Transverse colon (tissue), 4 donors: ENCODE measurements at regions not wholly inside any gene's neighbourhood (a gene's known extent, or its start where the extent isn't known, plus 50 kb on each side); places are given as distances from the start of the nearest gene placed in this dataset.

Source experiments
- DNase-seq: peaks from one replicate; pipeline ENCODE4 v3.0.0-alpha.2; 2019
- H3K27ac ChIP-seq, 4 donors: fragments of 200-600 bp; sonication (generic); 2 replicates each; pipeline ENCODE4 v1.5.1; 2016 to 2018; ENCODE audit warnings: inconsistent platforms in 4 of 4
- H3K27me3 ChIP-seq: fragments of 200-600 bp; sonication (generic); 2 replicates; pipeline ENCODE4 v1.5.1; 2017; ENCODE audit warnings: inconsistent platforms
- H3K36me3 ChIP-seq, 4 donors: fragments of 200-600 bp; sonication (generic); 2 replicates each; pipeline ENCODE4 v1.5.1; 2017 to 2019; ENCODE audit warnings: inconsistent platforms in 4 of 4
- H3K4me1 ChIP-seq, 4 donors: fragments of 200-600 bp; sonication (generic); 2 replicates each; pipeline ENCODE4 v1.5.1; 2017 to 2020; ENCODE audit warnings: inconsistent platforms in 4 of 4
- H3K4me3 ChIP-seq, 4 donors: fragments of 200-600 bp; sonication (generic); 1 replicate in 1 of 4; 2 replicates in 3 of 4; pipeline versions ENCODE4 v1.5.1 to v1.6.1; 2017 to 2019; ENCODE audit warnings: inconsistent platforms in 4 of 4
- H3K9me3 ChIP-seq, 2 donors: fragments of 200-600 bp; sonication (generic); 2 replicates each; pipeline ENCODE4 v1.5.1; 2017 to 2019; ENCODE audit warnings: inconsistent platforms in 2 of 2
- CTCF ChIP-seq, 5 experiments: fragments of 200-600 bp in 3 of 5; fragments of 450-650 bp in 2 of 5; sonication (generic) in 3 of 5; IDR thresholded peaks; 1 replicate in 2 of 5; 2 replicates in 3 of 5; pipeline ENCODE4 v1.5.1; 2016 to 2017; ENCODE audit warnings: antibody characterized with exemption in 5 of 5, inconsistent platforms in 3 of 5, mild to moderate bottlenecking in 2 of 5, moderate library complexity in 1 of 5
- EP300 ChIP-seq: sonication (generic); formaldehyde crosslinking; IDR thresholded peaks from one replicate; pipeline ENCODE4 v1.6.1; 2017; ENCODE audit warnings: antibody characterized with exemption, low read depth
- POLR2A ChIP-seq: fragments of 450-650 bp; IDR thresholded peaks from one replicate; pipeline ENCODE4 v1.6.1; 2016; ENCODE audit warnings: antibody characterized with exemption, mild to moderate bottlenecking, moderate library complexity
- POLR2AphosphoS5 ChIP-seq, 3 donors: sonication (generic); formaldehyde crosslinking; IDR thresholded peaks; one replicate each; pipeline ENCODE4 v1.6.1; 2016; ENCODE audit warnings: antibody characterized with exemption in 3 of 3
- WGBS, 2 donors: methylation state at CpG; one replicate each; pipeline ENCODE4 v1.1.5; 2018; ENCODE audit warnings: low coverage in 1 of 2; 5-methylcytosine and 5-hydroxymethylcytosine counted together
- in situ Hi-C, 4 donors: fragments of 200-750 bp; cut with MboI; loops; one replicate each; pipeline versions ENCODE4 v1.15.0 to v1.15.1; 2017; ENCODE audit warnings: low sequenced_read_pairs in 3 of 4, low pct_ligation_motif_present in 1 of 4, low pct_unique_long_range_greater_than_20kb in 1 of 4
- intact Hi-C: fragments of 100-400 bp; cut with DNase I; formaldehyde crosslinking; loops from one replicate; pipeline ENCODE4 v1.15.1; 2023; ENCODE audit warnings: low total_unique reads

GRCh38 chr2:129133692-129134641 is 815.3 kb upstream of the HS6ST1 start:
- TF ChIP-seq POLR2A, result no peak
- no peak for TF ChIP-seq POLR2AphosphoS5 (IDR thresholded peaks at IDR 0.05)
- no peak for TF ChIP-seq EP300
- no peak for TF ChIP-seq CTCF (IDR thresholded peaks at IDR 0.05)
- no peak for DNase-seq
- Histone ChIP-seq H3K27ac (no peak overlapping the region), H3K36me3 (no peaks in the 10 kb centered on the region), H3K27me3 (no peaks in the 10 kb centered on the region), H3K4me1 (no peaks in the 10 kb centered on the region), H3K4me3 (no peak overlapping the region), H3K9me3 (no peaks in the 10 kb centered on the region)
- WGBS, 2 donors, result 77 to 78% methylated on average over 8 of the region's 8 CpGs
- intact Hi-C loops, result no loop called here
- in situ Hi-C loops, result no loop called here

- intact Hi-C loops (no loop called here), in situ Hi-C loops (no loop called here)
- H3K27me3 ChIP-seq, result no peaks in the 10 kb centered on the region
- no peaks in the 10 kb centered on the region for H3K9me3 ChIP-seq
- DNase-seq, result no peak
- no peak for TF ChIP-seq EP300
- no peak for TF ChIP-seq POLR2A
- H3K36me3 ChIP-seq, result no peaks in the 10 kb centered on the region
- 89 to 93% methylated on average over 5 of the region's 5 CpGs for WGBS, 2 donors
- no peak overlapping the region for H3K27ac ChIP-seq
- no peak overlapping the region for H3K4me3 ChIP-seq
- no peaks in the 10 kb centered on the region for H3K4me1 ChIP-seq
Observed at GRCh38 chr2:129135017-129135416, 816.3 kb upstream of the HS6ST1 start.

- 42 to 46% methylated on average over 2 of the region's 2 CpGs for WGBS, 2 donors
- intact Hi-C loops (no loop called here), in situ Hi-C loops (no loop called here)
- no peak overlapping the region for H3K27ac ChIP-seq
- no peaks in the 10 kb centered on the region for H3K27me3 ChIP-seq
- no peaks in the 10 kb centered on the region for H3K4me1 ChIP-seq
- no peak overlapping the region for H3K4me3 ChIP-seq
- H3K9me3 ChIP-seq, result no peaks in the 10 kb centered on the region
- no peaks in the 10 kb centered on the region for H3K36me3 ChIP-seq
- no peak for TF ChIP-seq EP300
- TF ChIP-seq CTCF (IDR thresholded peaks at IDR 0.05), result no peak
- TF ChIP-seq POLR2AphosphoS5 (IDR thresholded peaks at IDR 0.05), result no peak
- no peak for TF ChIP-seq POLR2A
- DNase-seq, result no peak
Observed at GRCh38 chr2:129139380-129139779, 820.7 kb upstream of the HS6ST1 start.

- intact Hi-C loops, result no loop called here
- H3K4me1 ChIP-seq, result no peaks in the 10 kb centered on the region
- H3K4me3 ChIP-seq, result no peak overlapping the region
- no peak for TF ChIP-seq EP300
- TF ChIP-seq POLR2A, result no peak
- no peak for TF ChIP-seq POLR2AphosphoS5 (IDR thresholded peaks at IDR 0.05)
- TF ChIP-seq CTCF (IDR thresholded peaks at IDR 0.05), result no peak
- no peaks in the 10 kb centered on the region for H3K9me3 ChIP-seq
- H3K36me3 ChIP-seq, result no peaks in the 10 kb centered on the region
- DNase-seq, result no peak
- no peak overlapping the region for H3K27ac ChIP-seq
- in situ Hi-C loops, result no loop called here
- H3K27me3 ChIP-seq, result no peaks in the 10 kb centered on the region
- 66 to 70% methylated on average over 2 to 3 of the region's 3 CpGs for WGBS, 2 donors
Observed at GRCh38 chr2:129142465-129142864, 823.8 kb upstream of the HS6ST1 start.
